H9 (cell line): ENCODE measurements at regions not wholly inside any gene's neighbourhood (a gene's known extent, or its start where the extent isn't known, plus 50 kb on each side); places are given as distances from the start of the nearest gene placed in this dataset.
A peak's percentile ranks its signal among the peaks of the same experiment; 100 is the strongest.

Experiments
- DNase-seq: peaks from one replicate; pipeline ENCODE4 v3.0.0-alpha.2; 2017
- H2AFZ ChIP-seq: one replicate; pipeline ENCODE4 v1.6.1; 2013; ENCODE audit warnings: mild to moderate bottlenecking, low read length, control low read depth, moderate library complexity
- H2AK5ac ChIP-seq: 2 replicates; pipeline ENCODE4 v1.6.1; 2013; ENCODE audit warnings: low read length, control low read depth, mixed read lengths; ENCODE audit not compliant: insufficient read length
- H2BK120ac ChIP-seq: one replicate; pipeline ENCODE4 v1.6.1; 2013; ENCODE audit warnings: low read depth, mild to moderate bottlenecking, low read length, control low read depth, inconsistent platforms; ENCODE audit not compliant: poor library complexity, severe bottlenecking
- H2BK12ac ChIP-seq: 2 replicates; pipeline ENCODE4 v1.6.1; 2013; ENCODE audit warnings: low read length, control low read depth, mixed read lengths, low read depth; ENCODE audit not compliant: insufficient read length
- H2BK15ac ChIP-seq: 2 replicates; pipeline ENCODE4 v1.6.1; 2013; ENCODE audit warnings: low read depth, low read length, control low read depth
- H2BK20ac ChIP-seq: one replicate; pipeline ENCODE4 v1.6.1; 2013; ENCODE audit warnings: low read depth, mild to moderate bottlenecking, low read length, control low read depth, inconsistent platforms; ENCODE audit not compliant: poor library complexity, severe bottlenecking
- H2BK5ac ChIP-seq: 2 replicates; pipeline ENCODE4 v1.6.1; 2013; ENCODE audit warnings: low read length, control low read depth, mixed read lengths; ENCODE audit not compliant: insufficient read length
- H3K14ac ChIP-seq: 2 replicates; pipeline ENCODE4 v1.6.1; 2013; ENCODE audit warnings: low read length, control low read depth; ENCODE audit not compliant: insufficient read depth
- H3K18ac ChIP-seq: 2 replicates; pipeline ENCODE4 v1.6.1; 2013; ENCODE audit warnings: low read depth, mild to moderate bottlenecking, mixed read lengths, low read length, control low read depth; ENCODE audit not compliant: insufficient read length
- H3K23ac ChIP-seq: 2 replicates; pipeline ENCODE4 v1.6.1; 2013; ENCODE audit warnings: low read length, control low read depth, mixed read lengths, low read depth; ENCODE audit not compliant: insufficient read length
- H3K23me2 ChIP-seq: 2 replicates; pipeline ENCODE4 v1.6.1; 2013; ENCODE audit warnings: low read depth, mild to moderate bottlenecking, mixed read lengths, low read length, control low read depth; ENCODE audit not compliant: insufficient read length, poor library complexity, severe bottlenecking
- H3K27ac ChIP-seq: 2 replicates; pipeline ENCODE4 v1.5.1; 2013; ENCODE audit warnings: low read length, control low read depth, mixed read lengths, low read depth; ENCODE audit not compliant: insufficient read length
- H3K27me3 ChIP-seq: 2 replicates; pipeline ENCODE4 v1.6.1; 2013; ENCODE audit warnings: low read length, control low read depth, inconsistent platforms; ENCODE audit not compliant: insufficient read depth
- H3K4ac ChIP-seq: 2 replicates; pipeline ENCODE4 v1.6.1; 2013; ENCODE audit warnings: low read depth, mild to moderate bottlenecking, control low read depth, inconsistent platforms, low read length, moderate library complexity
- H3K4me1 ChIP-seq: 2 replicates; pipeline ENCODE4 v1.6.1; 2013; ENCODE audit warnings: low read length, control low read depth, inconsistent platforms; ENCODE audit not compliant: insufficient read depth
- H3K4me2 ChIP-seq: 2 replicates; pipeline ENCODE4 v1.6.1; 2013; ENCODE audit warnings: low read length, control low read depth, mixed read lengths; ENCODE audit not compliant: insufficient read length, insufficient read depth
- H3K56ac ChIP-seq: 2 replicates; pipeline ENCODE4 v1.6.1; 2013; ENCODE audit warnings: low read depth, mild to moderate bottlenecking, mixed read lengths, low read length, control low read depth; ENCODE audit not compliant: insufficient read length
- H3K79me1 ChIP-seq: 2 replicates; pipeline ENCODE4 v1.6.1; 2013; ENCODE audit warnings: low read depth, mild to moderate bottlenecking, moderate library complexity, low read length, control low read depth, inconsistent platforms; ENCODE audit not compliant: insufficient read depth, poor library complexity, severe bottlenecking
- H3K79me2 ChIP-seq: 2 replicates; pipeline ENCODE4 v1.6.1; 2013; ENCODE audit warnings: low read length, control low read depth, inconsistent platforms; ENCODE audit not compliant: insufficient read depth
- H3K9ac ChIP-seq: 2 replicates; pipeline ENCODE4 v1.6.1; 2013; ENCODE audit warnings: low read length, control low read depth, mixed read lengths; ENCODE audit not compliant: insufficient read length; ENCODE audit errors: extremely low read depth
- H3K9me3 ChIP-seq: one replicate; pipeline ENCODE4 v1.6.1; 2013; ENCODE audit warnings: low read depth, low read length, inconsistent platforms; ENCODE audit not compliant: control insufficient read depth
- H3T11ph ChIP-seq: one replicate; pipeline ENCODE4 v1.6.1; 2013; ENCODE audit warnings: mild to moderate bottlenecking, low read length, control low read depth, inconsistent platforms
- H4K20me1 ChIP-seq: one replicate; pipeline ENCODE4 v1.6.1; 2013; ENCODE audit not compliant: control insufficient read depth, insufficient read length, insufficient read depth
- H4K5ac ChIP-seq: 2 replicates; pipeline ENCODE4 v1.6.1; 2013; ENCODE audit warnings: low read depth, mild to moderate bottlenecking, mixed read lengths, low read length, control low read depth; ENCODE audit not compliant: insufficient read length
- H4K8ac ChIP-seq: replicated peaks from 2 replicates; pipeline ENCODE4 v1.6.1; 2013; ENCODE audit warnings: low read length, control low read depth, mixed read lengths, low read depth; ENCODE audit not compliant: insufficient read length
- H4K91ac ChIP-seq: 2 replicates; pipeline ENCODE4 v1.6.1; 2013; ENCODE audit warnings: low read depth, mild to moderate bottlenecking, moderate library complexity, mixed read lengths, low read length, control low read depth; ENCODE audit not compliant: insufficient read length
- H3K27ac Mint-ChIP-seq, 3 experiments: 2 replicates in 2 of 3; 3 replicates in 1 of 3; pipeline ENCODE4 v1.8.0; 2020 to 2021; ENCODE audit warnings: mixed read lengths in 3 of 3, mild to moderate bottlenecking in 1 of 3, moderate library complexity in 1 of 3
- H3K27me3 Mint-ChIP-seq: 2 replicates; pipeline ENCODE4 v1.8.0; 2021; ENCODE audit warnings: low read depth, mild to moderate bottlenecking, moderate library complexity, mixed read lengths
- H3K36me3 Mint-ChIP-seq, 3 experiments: 2 replicates in 2 of 3; 3 replicates in 1 of 3; pipeline ENCODE4 v1.8.0; 2020 to 2021; ENCODE audit warnings: low read depth in 3 of 3, mixed read lengths in 3 of 3; ENCODE audit not compliant: insufficient read depth in 1 of 3
- H3K4me1 Mint-ChIP-seq, 2 experiments: 2 replicates each; pipeline ENCODE4 v1.8.0; 2020; ENCODE audit warnings: mixed read lengths in 2 of 2
- H3K4me3 Mint-ChIP-seq, 2 experiments: 2 replicates in 1 of 2; 3 replicates in 1 of 2; pipeline ENCODE4 v1.8.0; 2020 to 2021; ENCODE audit warnings: mild to moderate bottlenecking in 2 of 2, mixed read lengths in 2 of 2, moderate library complexity in 1 of 2
- H3K9me3 Mint-ChIP-seq, 2 experiments: 2 replicates in 1 of 2; 3 replicates in 1 of 2; pipeline ENCODE4 v1.8.0; 2020; ENCODE audit warnings: mild to moderate bottlenecking in 2 of 2, mixed read lengths in 2 of 2, moderate library complexity in 1 of 2
- WGBS: extraction: QIAGEN DNeasy Blood & Tissue Kit; methylation state at CpG from one replicate; pipeline ENCODE4 v1.1.7; 2013; ENCODE audit warnings: missing lambda C conversion rate, low lambda C conversion rate, mixed read lengths; ENCODE audit not compliant: insufficient read length; ENCODE audit errors: extremely low coverage; 5-methylcytosine and 5-hydroxymethylcytosine counted together
- TF ChIP-seq, protein P1 (sequence below): fragments of 200-600 bp; sonication (generic); conservative IDR thresholded peaks from 3 replicates; pipeline ENCODE4 v1.8.0; 2021; ENCODE audit warnings: antibody characterized with exemption, mild to moderate bottlenecking

DNA sequence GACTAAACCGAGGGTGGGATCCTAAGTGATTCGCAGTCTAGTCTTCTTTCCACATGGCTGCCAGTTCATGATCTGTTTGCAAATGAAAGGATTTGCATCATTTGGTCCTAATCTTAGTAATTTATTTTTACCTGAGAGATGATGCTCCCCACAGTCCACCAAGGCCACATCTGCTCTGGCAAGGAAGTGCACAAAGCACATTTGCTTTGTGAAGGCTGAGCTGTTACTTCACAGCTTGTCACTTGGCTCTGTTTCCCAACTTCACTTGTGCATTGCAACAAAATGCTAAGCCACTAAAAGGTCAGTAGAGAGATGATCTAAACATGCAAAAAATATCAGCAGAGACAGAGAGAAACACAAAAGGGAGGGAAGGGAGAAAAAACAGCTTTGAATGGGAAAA lies 128.5 kb upstream of the VLDLR start:
- Histone ChIP-seq H3K4me1 (peaks cover 4% of the 10 kb centered on the region), H4K5ac (no peak overlapping the region), H2AK5ac (no peak overlapping the region), H3K23me2 (no peaks in the 10 kb centered on the region), H2BK120ac (no peak overlapping the region), H3K79me2 (no peaks in the 10 kb centered on the region), H2BK20ac (peak overlapping the region; percentile 62), H3K9me3 (no peaks in the 10 kb centered on the region), H2AFZ (no peak overlapping the region), H3K4ac (no peak overlapping the region), H3K27ac (no peak overlapping the region), H3K14ac (no peak overlapping the region), H3K23ac (no peak overlapping the region), H4K91ac (no peak overlapping the region), H3K9ac (no peak overlapping the region), H4K20me1 (no peaks in the 10 kb centered on the region), H3T11ph (no peak overlapping the region), H3K18ac (no peak overlapping the region), H2BK5ac (no peak overlapping the region), H3K79me1 (no peaks in the 10 kb centered on the region), H4K8ac (no peak overlapping the region), H2BK12ac (no peak overlapping the region), H2BK15ac (no peak overlapping the region), H3K27me3 (no peaks in the 10 kb centered on the region), H3K4me2 (no peak overlapping the region), H3K56ac (no peak overlapping the region)
- Mint-ChIP-seq H3K9me3 (no peaks in the 10 kb centered on the region), H3K27ac (peak overlapping the region in 1 of 3 experiments; percentile 4; a peak in 1 of 7 replicates), H3K36me3 (peaks cover 3 to 8% (median 3%) of the 10 kb centered on the region in 3 experiments; a peak in 4 of 7 replicates), H3K4me3 (no peak overlapping the region), H3K4me1 (peaks cover 15 to 16% of the 10 kb centered on the region in 2 experiments), H3K27me3 (peaks cover 3% of the 10 kb centered on the region)
- DNase-seq: no peak
- no CpG with 5 or more reads among the region's 2 CpGs for WGBS
- TF ChIP-seq, protein P1, sequence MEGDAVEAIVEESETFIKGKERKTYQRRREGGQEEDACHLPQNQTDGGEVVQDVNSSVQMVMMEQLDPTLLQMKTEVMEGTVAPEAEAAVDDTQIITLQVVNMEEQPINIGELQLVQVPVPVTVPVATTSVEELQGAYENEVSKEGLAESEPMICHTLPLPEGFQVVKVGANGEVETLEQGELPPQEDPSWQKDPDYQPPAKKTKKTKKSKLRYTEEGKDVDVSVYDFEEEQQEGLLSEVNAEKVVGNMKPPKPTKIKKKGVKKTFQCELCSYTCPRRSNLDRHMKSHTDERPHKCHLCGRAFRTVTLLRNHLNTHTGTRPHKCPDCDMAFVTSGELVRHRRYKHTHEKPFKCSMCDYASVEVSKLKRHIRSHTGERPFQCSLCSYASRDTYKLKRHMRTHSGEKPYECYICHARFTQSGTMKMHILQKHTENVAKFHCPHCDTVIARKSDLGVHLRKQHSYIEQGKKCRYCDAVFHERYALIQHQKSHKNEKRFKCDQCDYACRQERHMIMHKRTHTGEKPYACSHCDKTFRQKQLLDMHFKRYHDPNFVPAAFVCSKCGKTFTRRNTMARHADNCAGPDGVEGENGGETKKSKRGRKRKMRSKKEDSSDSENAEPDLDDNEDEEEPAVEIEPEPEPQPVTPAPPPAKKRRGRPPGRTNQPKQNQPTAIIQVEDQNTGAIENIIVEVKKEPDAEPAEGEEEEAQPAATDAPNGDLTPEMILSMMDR: no peak
